COR-L47 (cell line): ENCODE measurements at regions not wholly inside any gene's neighbourhood (a gene's known extent, or its start where the extent isn't known, plus 50 kb on each side); places are given as distances from the start of the nearest gene placed in this dataset.

Source experiments
- DNase-seq: peaks from one replicate; lab custom pipeline; 2025; lab: John Stamatoyannopoulos, UW

DNA sequence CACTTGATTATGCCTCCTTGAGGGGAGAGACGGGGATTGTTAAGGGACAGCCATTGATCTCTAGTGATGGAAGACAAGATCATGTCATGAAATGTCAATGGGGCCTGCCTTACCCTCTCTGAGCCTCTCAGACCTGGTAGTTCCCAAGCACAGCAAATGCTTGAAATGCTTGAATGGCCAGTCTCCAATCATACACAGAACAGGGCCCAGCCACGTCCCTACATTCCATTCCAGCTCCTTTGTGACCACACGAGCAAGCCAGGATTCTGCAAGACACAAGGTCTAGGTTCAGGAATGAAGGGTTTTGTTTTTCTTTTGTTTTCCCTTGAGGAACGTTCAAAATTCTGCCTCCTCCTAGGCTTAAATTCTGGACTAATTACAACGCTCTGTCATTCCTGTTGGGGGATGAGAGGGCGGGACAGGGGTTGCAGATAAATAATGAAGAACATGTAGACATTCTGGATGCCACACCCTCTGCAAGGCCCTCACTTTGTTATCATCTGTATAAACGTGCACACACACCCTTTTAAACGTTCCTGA lies 98.1 kb upstream of the YPEL5 start:
- no peak for DNase-seq

- DNase-seq = no peak
Measured at GRCh38 chr2:30055548-30055947, 91.3 kb upstream of the YPEL5 start.

DNA sequence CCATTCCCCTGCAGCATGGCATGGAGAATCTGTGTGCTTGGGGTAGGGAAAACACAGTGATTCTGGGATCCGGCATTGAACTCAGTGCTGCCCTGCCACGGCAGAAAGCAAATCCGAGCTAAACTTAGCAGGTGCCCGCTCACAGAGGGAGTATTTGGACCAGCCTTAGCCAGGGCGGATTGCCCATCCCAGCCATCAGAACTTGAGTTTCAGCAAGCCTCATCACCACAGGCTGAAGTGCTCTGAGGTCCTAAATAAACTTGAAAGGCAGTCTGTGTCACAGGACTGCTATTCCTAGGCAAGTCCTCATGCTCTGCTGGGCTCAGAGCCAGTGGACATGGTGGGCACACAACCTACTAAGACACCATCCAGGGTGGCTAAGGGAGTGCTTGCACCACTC lies 86.2 kb upstream of the YPEL5 start:
- DNase-seq = no peak

DNA sequence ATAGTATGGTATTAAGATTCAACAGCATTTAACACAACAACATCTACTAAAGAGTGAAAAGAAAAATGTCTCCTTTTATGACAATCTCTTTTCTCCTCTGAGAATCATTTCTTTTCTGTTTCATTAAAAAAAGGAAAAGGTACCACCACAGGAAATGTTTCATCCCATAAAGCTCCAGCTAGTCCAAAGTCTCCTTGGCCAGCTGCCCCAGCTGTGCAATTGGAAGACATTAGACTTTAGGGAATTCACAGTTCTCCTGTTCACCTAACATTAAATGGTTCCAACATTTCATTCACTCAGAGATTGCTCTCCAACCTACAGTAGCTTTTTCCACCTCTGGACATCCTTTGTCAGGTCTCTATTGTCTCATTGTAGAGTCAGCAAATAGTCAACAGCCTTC lies 78.7 kb upstream of the YPEL5 start:
- DNase-seq = no peak

- peak; percentile 48 for DNase-seq
Measured at GRCh38 chr2:30072250-30072842, 74.5 kb upstream of the YPEL5 start.

DNA sequence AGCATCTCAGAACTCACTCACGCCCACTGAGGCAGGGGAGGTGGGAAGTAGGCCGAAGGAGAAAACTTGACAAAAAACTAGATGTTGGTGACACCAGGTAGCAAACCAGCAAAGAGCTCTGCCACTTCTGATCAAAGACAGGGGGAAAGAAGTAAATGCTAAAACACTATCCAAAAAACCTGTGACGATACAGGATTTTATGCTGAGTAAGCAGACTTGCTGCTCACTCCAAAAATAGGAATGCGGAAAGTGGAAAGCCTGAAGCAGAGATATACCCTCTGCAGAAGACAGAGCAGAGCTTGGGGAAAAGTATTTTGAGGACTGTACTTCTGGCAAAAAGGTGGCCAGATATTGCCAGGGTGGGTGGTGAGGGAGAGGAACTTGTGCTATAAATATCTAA lies 73.3 kb upstream of the YPEL5 start:
- DNase-seq = no peak

GRCh38 chr2:30074023-30074422 lies 72.8 kb upstream of the YPEL5 start:
- no peak for DNase-seq

GRCh38 chr2:30078521-30078920 lies 68.3 kb upstream of the YPEL5 start:
- DNase-seq = no peak

DNA sequence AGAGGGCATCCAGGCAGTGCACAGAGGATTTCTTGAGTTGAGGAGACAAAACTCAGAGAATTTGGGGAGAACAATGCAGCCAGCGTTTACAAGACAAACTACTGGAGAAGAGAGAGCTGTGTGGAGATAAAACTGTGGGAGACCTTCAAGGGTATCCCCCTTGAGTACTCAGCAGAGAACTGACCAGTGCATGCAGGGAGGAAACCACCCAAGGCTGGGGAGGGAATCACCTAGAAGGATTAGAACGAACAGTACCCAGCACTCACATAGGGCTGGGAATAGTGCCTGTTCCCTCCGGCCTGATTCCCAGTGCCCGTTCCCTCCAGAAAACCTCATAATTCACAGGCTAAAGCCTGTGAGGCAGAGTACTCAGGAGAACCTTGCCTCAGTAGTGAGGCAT lies 61.9 kb upstream of the YPEL5 start:
- DNase-seq = no peak

- no peak for DNase-seq
Measured at GRCh38 chr2:30089171-30089570, 57.6 kb upstream of the YPEL5 start.

DNA sequence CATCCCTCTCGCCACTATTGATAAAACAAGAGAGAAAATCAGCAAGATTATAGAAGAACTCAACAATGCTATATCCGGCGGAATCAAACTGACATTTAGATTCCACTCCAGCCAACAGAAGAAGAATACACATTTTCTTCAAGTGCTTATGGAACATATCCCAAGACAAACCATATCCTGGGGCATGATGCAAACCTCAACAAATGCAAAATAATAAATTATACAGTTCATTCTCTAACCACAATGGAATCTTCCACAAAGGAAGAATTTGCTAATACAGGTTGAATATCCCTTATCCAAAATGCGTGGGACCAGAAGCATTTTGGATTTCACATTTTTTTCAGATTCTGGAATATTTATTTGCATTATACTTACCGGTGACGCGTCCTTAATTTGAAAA lies 51.4 kb upstream of the YPEL5 start:
- DNase-seq = no peak

GRCh38 chr2:30096451-30096850 lies 50.4 kb upstream of the YPEL5 start:
- no peak for DNase-seq
